HCT116 (cell line): ENCODE measurements at regions not wholly inside any gene's neighbourhood (a gene's known extent, or its start where the extent isn't known, plus 50 kb on each side); places are given as distances from the start of the nearest gene placed in this dataset.

Source experiments
- CEBPB ChIP-seq: IDR thresholded peaks from 2 replicates; pipeline ENCODE4 v1.6.1; 2012; ENCODE audit warnings: low read depth
- EZH2 ChIP-seq: fragments of 200-600 bp; sonication (generic); IDR thresholded peaks from 2 replicates; pipeline ENCODE4 v1.6.1; 2017; ENCODE audit warnings: antibody characterized with exemption, mixed run types
- EZH2phosphoT487 ChIP-seq: fragments of 200-600 bp; IDR thresholded peaks from 2 replicates; pipeline ENCODE4 v1.6.1; 2018; ENCODE audit warnings: antibody characterized with exemption, borderline replicate concordance
- FOSL1 ChIP-seq: IDR thresholded peaks from 2 replicates; pipeline ENCODE4 v1.6.1; 2012; ENCODE audit warnings: low read depth
- POLR2A ChIP-seq: IDR thresholded peaks from 2 replicates; pipeline ENCODE4 v1.7.0; 2011; ENCODE audit warnings: borderline replicate concordance; ENCODE audit not compliant: insufficient read depth, insufficient read length; ENCODE audit errors: extremely low read depth
- POLR2AphosphoS5 ChIP-seq: IDR thresholded peaks from 2 replicates; pipeline ENCODE4 v1.6.1; 2011; ENCODE audit warnings: mild to moderate bottlenecking, low read depth, low read length, moderate library complexity
- RAD21 ChIP-seq: IDR thresholded peaks from 2 replicates; pipeline ENCODE4 v1.6.1; 2012; ENCODE audit warnings: low read depth, mild to moderate bottlenecking
- SIN3A ChIP-seq: IDR thresholded peaks from 2 replicates; pipeline ENCODE4 v1.6.1; 2012; ENCODE audit warnings: low read depth
- SP1 ChIP-seq: IDR thresholded peaks from 2 replicates; pipeline ENCODE4 v1.6.1; 2012; ENCODE audit warnings: low read depth
- TCF7L2 ChIP-seq: IDR thresholded peaks from 2 replicates; pipeline ENCODE4 v1.7.0; 2011; ENCODE audit warnings: borderline replicate concordance, inconsistent platforms; ENCODE audit not compliant: insufficient read depth, insufficient read length; ENCODE audit errors: extremely low read depth
- ZFX ChIP-seq: fragments of 450-650 bp; IDR thresholded peaks from 2 replicates; pipeline ENCODE4 v1.6.1; 2017
- ZNF274 ChIP-seq: fragments of 200-500 bp; sonication (Bioruptor generic); IDR thresholded peaks from 2 replicates; pipeline ENCODE4 v1.6.1; 2014; ENCODE audit warnings: mild to moderate bottlenecking, low read depth, low read length, inconsistent platforms
- TF ChIP-seq, protein P1 (sequence below), 3 experiments: fragments of 200-600 bp in 1 of 3; sonication (generic) in 1 of 3; IDR thresholded peaks in 2 of 3; conservative IDR thresholded peaks in 1 of 3; 2 replicates each; pipeline ENCODE4 v1.5.1; 2012 to 2017; ENCODE audit warnings: low read depth in 2 of 3, low read length in 2 of 3, antibody characterized with exemption in 1 of 3, borderline replicate concordance in 1 of 3, control low read depth in 1 of 3, mild to moderate bottlenecking in 1 of 3, mixed read lengths in 1 of 3, mixed run types in 1 of 3, moderate library complexity in 1 of 3; ENCODE audit not compliant: insufficient read depth in 1 of 3

- TF ChIP-seq, protein P1, sequence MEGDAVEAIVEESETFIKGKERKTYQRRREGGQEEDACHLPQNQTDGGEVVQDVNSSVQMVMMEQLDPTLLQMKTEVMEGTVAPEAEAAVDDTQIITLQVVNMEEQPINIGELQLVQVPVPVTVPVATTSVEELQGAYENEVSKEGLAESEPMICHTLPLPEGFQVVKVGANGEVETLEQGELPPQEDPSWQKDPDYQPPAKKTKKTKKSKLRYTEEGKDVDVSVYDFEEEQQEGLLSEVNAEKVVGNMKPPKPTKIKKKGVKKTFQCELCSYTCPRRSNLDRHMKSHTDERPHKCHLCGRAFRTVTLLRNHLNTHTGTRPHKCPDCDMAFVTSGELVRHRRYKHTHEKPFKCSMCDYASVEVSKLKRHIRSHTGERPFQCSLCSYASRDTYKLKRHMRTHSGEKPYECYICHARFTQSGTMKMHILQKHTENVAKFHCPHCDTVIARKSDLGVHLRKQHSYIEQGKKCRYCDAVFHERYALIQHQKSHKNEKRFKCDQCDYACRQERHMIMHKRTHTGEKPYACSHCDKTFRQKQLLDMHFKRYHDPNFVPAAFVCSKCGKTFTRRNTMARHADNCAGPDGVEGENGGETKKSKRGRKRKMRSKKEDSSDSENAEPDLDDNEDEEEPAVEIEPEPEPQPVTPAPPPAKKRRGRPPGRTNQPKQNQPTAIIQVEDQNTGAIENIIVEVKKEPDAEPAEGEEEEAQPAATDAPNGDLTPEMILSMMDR (IDR thresholded peaks at IDR 0.05 in 2 of 3, conservative IDR thresholded peaks at IDR 0.05 in 1 of 3; ENCODE audit: borderline replicate concordance in 1 of 3, insufficient read depth in 1 of 3, low read depth in 2 of 3, low read length in 2 of 3), result no peak
- no peak for TF ChIP-seq SP1
- TF ChIP-seq TCF7L2, result no peak
- no peak for TF ChIP-seq CEBPB
- no peak for TF ChIP-seq EZH2
- no peak for TF ChIP-seq EZH2phosphoT487
- no peak for TF ChIP-seq POLR2AphosphoS5
- TF ChIP-seq RAD21, result no peak
- TF ChIP-seq ZNF274, result no peak
- TF ChIP-seq POLR2A, result no peak
- TF ChIP-seq SIN3A, result no peak
- TF ChIP-seq ZFX, result no peak
- TF ChIP-seq FOSL1, result no peak
These were observed 183.4 kb upstream of the CDH20 start for GRCh38 chr18:61149786-61150185.
